HCT116 (cell line): ENCODE measurements at regions not wholly inside any gene's neighbourhood (a gene's known extent, or its start where the extent isn't known, plus 50 kb on each side); places are given as distances from the start of the nearest gene placed in this dataset.

Experiments used
- EGR1 ChIP-seq: IDR thresholded peaks from 2 replicates; pipeline ENCODE4 v1.6.1; 2012; ENCODE audit warnings: low read depth
- ELF1 ChIP-seq: IDR thresholded peaks from 2 replicates; pipeline ENCODE4 v1.6.1; 2012; ENCODE audit warnings: low read depth, borderline replicate concordance
- EZH2 ChIP-seq: fragments of 200-600 bp; sonication (generic); IDR thresholded peaks from 2 replicates; pipeline ENCODE4 v1.6.1; 2017; ENCODE audit warnings: antibody characterized with exemption, mixed run types
- EZH2phosphoT487 ChIP-seq: fragments of 200-600 bp; IDR thresholded peaks from 2 replicates; pipeline ENCODE4 v1.6.1; 2018; ENCODE audit warnings: antibody characterized with exemption, borderline replicate concordance
- POLR2A ChIP-seq: IDR thresholded peaks from 2 replicates; pipeline ENCODE4 v1.7.0; 2011; ENCODE audit warnings: borderline replicate concordance; ENCODE audit not compliant: insufficient read depth, insufficient read length; ENCODE audit errors: extremely low read depth
- POLR2AphosphoS5 ChIP-seq: IDR thresholded peaks from 2 replicates; pipeline ENCODE4 v1.6.1; 2011; ENCODE audit warnings: mild to moderate bottlenecking, low read depth, low read length, moderate library complexity
- RAD21 ChIP-seq: IDR thresholded peaks from 2 replicates; pipeline ENCODE4 v1.6.1; 2012; ENCODE audit warnings: low read depth, mild to moderate bottlenecking
- SP1 ChIP-seq: IDR thresholded peaks from 2 replicates; pipeline ENCODE4 v1.6.1; 2012; ENCODE audit warnings: low read depth
- TF ChIP-seq, protein P1 (sequence below), 3 experiments: fragments of 200-600 bp in 1 of 3; sonication (generic) in 1 of 3; IDR thresholded peaks in 2 of 3; conservative IDR thresholded peaks in 1 of 3; 2 replicates each; pipeline ENCODE4 v1.5.1; 2012 to 2017; ENCODE audit warnings: low read depth in 2 of 3, low read length in 2 of 3, antibody characterized with exemption in 1 of 3, borderline replicate concordance in 1 of 3, control low read depth in 1 of 3, mild to moderate bottlenecking in 1 of 3, mixed read lengths in 1 of 3, mixed run types in 1 of 3, moderate library complexity in 1 of 3; ENCODE audit not compliant: insufficient read depth in 1 of 3
- TF ChIP-seq, protein P2 (sequence below): IDR thresholded peaks from 2 replicates; pipeline ENCODE4 v1.6.1; 2012
- TF ChIP-seq, protein P3 (sequence below): IDR thresholded peaks from 2 replicates; pipeline ENCODE4 v1.6.1; 2012; ENCODE audit warnings: low read depth

DNA sequence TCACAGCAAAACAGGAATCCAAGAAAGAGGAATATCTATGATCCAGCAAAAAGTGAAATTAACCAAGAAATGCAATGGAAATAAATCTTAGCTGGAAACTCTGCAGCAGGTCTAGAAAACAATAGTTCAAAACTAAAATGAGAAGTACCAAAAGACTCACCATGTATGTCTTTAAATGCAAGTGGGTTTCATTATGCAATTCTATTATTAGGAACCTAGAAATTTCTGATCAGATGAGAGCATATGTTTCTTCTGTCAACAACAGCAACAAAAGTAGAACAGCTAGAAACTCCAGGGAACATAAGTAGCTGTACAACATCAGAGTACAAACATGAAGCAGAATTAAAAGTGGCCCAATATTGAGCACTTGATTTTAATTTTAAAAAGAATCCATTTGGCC is 304.0 kb downstream of the ARHGAP12 start:
- TF ChIP-seq, protein P1, sequence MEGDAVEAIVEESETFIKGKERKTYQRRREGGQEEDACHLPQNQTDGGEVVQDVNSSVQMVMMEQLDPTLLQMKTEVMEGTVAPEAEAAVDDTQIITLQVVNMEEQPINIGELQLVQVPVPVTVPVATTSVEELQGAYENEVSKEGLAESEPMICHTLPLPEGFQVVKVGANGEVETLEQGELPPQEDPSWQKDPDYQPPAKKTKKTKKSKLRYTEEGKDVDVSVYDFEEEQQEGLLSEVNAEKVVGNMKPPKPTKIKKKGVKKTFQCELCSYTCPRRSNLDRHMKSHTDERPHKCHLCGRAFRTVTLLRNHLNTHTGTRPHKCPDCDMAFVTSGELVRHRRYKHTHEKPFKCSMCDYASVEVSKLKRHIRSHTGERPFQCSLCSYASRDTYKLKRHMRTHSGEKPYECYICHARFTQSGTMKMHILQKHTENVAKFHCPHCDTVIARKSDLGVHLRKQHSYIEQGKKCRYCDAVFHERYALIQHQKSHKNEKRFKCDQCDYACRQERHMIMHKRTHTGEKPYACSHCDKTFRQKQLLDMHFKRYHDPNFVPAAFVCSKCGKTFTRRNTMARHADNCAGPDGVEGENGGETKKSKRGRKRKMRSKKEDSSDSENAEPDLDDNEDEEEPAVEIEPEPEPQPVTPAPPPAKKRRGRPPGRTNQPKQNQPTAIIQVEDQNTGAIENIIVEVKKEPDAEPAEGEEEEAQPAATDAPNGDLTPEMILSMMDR (IDR thresholded peaks at IDR 0.05 in 2 of 3, conservative IDR thresholded peaks at IDR 0.05 in 1 of 3; ENCODE audit: borderline replicate concordance in 1 of 3, insufficient read depth in 1 of 3, low read depth in 2 of 3, low read length in 2 of 3), result no peak
- TF ChIP-seq EZH2phosphoT487 (no peak), EZH2 (no peak), SP1 (no peak), RAD21 (no peak), POLR2A (no peak), ELF1 (no peak), POLR2AphosphoS5 (no peak), EGR1 (no peak)
- TF ChIP-seq, protein P2, sequence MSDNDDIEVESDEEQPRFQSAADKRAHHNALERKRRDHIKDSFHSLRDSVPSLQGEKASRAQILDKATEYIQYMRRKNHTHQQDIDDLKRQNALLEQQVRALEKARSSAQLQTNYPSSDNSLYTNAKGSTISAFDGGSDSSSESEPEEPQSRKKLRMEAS, result no peak
- TF ChIP-seq, protein P3, sequence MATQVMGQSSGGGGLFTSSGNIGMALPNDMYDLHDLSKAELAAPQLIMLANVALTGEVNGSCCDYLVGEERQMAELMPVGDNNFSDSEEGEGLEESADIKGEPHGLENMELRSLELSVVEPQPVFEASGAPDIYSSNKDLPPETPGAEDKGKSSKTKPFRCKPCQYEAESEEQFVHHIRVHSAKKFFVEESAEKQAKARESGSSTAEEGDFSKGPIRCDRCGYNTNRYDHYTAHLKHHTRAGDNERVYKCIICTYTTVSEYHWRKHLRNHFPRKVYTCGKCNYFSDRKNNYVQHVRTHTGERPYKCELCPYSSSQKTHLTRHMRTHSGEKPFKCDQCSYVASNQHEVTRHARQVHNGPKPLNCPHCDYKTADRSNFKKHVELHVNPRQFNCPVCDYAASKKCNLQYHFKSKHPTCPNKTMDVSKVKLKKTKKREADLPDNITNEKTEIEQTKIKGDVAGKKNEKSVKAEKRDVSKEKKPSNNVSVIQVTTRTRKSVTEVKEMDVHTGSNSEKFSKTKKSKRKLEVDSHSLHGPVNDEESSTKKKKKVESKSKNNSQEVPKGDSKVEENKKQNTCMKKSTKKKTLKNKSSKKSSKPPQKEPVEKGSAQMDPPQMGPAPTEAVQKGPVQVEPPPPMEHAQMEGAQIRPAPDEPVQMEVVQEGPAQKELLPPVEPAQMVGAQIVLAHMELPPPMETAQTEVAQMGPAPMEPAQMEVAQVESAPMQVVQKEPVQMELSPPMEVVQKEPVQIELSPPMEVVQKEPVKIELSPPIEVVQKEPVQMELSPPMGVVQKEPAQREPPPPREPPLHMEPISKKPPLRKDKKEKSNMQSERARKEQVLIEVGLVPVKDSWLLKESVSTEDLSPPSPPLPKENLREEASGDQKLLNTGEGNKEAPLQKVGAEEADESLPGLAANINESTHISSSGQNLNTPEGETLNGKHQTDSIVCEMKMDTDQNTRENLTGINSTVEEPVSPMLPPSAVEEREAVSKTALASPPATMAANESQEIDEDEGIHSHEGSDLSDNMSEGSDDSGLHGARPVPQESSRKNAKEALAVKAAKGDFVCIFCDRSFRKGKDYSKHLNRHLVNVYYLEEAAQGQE, result no peak
